ENCODE measurements at regions not wholly inside any gene's neighbourhood (a gene's known extent, or its start where the extent isn't known, plus 50 kb on each side); places are given as distances from the start of the nearest gene placed in this dataset.

GRCh38 chr6:167525774-167526173 lies 200.9 kb downstream of the TTLL2 start:
- H3K4me3 Mint-ChIP-seq = no peak overlapping the region
- no peaks in the 10 kb centered on the region for H3K9me3 Mint-ChIP-seq
- no peaks in the 10 kb centered on the region for H3K4me1 Mint-ChIP-seq
- H3K36me3 Mint-ChIP-seq (ENCODE audit: low read depth) = no peaks in the 10 kb centered on the region
- no peaks in the 10 kb centered on the region for H3K27me3 Mint-ChIP-seq
- DNase-seq = no peak
- intact Hi-C loops (cut with micrococcal nuclease) = no loop called here
- H3K27ac Mint-ChIP-seq = no peak overlapping the region

- Mint-ChIP-seq H3K27me3 (no peaks in the 10 kb centered on the region), H3K27ac (no peak overlapping the region), H3K4me3 (no peak overlapping the region), H3K9me3 (no peaks in the 10 kb centered on the region), H3K4me1 (no peaks in the 10 kb centered on the region), H3K36me3 (ENCODE audit: low read depth) (no peaks in the 10 kb centered on the region)
- DNase-seq = no peak
- intact Hi-C loops (cut with micrococcal nuclease) = no loop called here
These were observed 201.8 kb downstream of the TTLL2 start for GRCh38 chr6:167526465-167527368.

GRCh38 chr6:167528239-167528638 lies 203.4 kb downstream of the TTLL2 start:
- Mint-ChIP-seq H3K36me3 (ENCODE audit: low read depth) (no peaks in the 10 kb centered on the region), H3K9me3 (no peaks in the 10 kb centered on the region), H3K4me3 (no peak overlapping the region), H3K27me3 (no peaks in the 10 kb centered on the region), H3K4me1 (no peaks in the 10 kb centered on the region), H3K27ac (no peak overlapping the region)
- intact Hi-C loops (cut with micrococcal nuclease) = no loop called here
- DNase-seq = no peak

- H3K4me3 Mint-ChIP-seq = no peak overlapping the region
- H3K27me3 Mint-ChIP-seq = no peaks in the 10 kb centered on the region
- no peaks in the 10 kb centered on the region for H3K36me3 Mint-ChIP-seq (ENCODE audit: low read depth)
- no peaks in the 10 kb centered on the region for H3K4me1 Mint-ChIP-seq
- no peak overlapping the region for H3K27ac Mint-ChIP-seq
- H3K9me3 Mint-ChIP-seq = no peaks in the 10 kb centered on the region
- intact Hi-C loops (cut with micrococcal nuclease) = no loop called here
- DNase-seq = no peak
These were observed 204.1 kb downstream of the TTLL2 start for GRCh38 chr6:167528976-167529375.

- no peaks in the 10 kb centered on the region for H3K4me1 Mint-ChIP-seq
- H3K27ac Mint-ChIP-seq = no peak overlapping the region
- no peak overlapping the region for H3K4me3 Mint-ChIP-seq
- H3K9me3 Mint-ChIP-seq = no peaks in the 10 kb centered on the region
- no peak for DNase-seq
- intact Hi-C loops (cut with micrococcal nuclease) = no loop called here
- H3K36me3 Mint-ChIP-seq (ENCODE audit: low read depth) = no peaks in the 10 kb centered on the region
- H3K27me3 Mint-ChIP-seq = no peaks in the 10 kb centered on the region
These were observed 204.8 kb downstream of the TTLL2 start for GRCh38 chr6:167529444-167530335.

GRCh38 chr6:167530951-167531350 lies 206.1 kb downstream of the TTLL2 start:
- H3K36me3 Mint-ChIP-seq (ENCODE audit: low read depth) = no peaks in the 10 kb centered on the region
- no peaks in the 10 kb centered on the region for H3K9me3 Mint-ChIP-seq
- no peak overlapping the region for H3K27ac Mint-ChIP-seq
- DNase-seq = no peak
- H3K4me3 Mint-ChIP-seq = no peak overlapping the region
- intact Hi-C loops (cut with micrococcal nuclease) = no loop called here
- no peaks in the 10 kb centered on the region for H3K27me3 Mint-ChIP-seq
- no peaks in the 10 kb centered on the region for H3K4me1 Mint-ChIP-seq

GRCh38 chr6:167532410-167533288 lies 207.8 kb downstream of the TTLL2 start:
- Mint-ChIP-seq H3K4me1 (no peaks in the 10 kb centered on the region), H3K27ac (no peak overlapping the region), H3K27me3 (no peaks in the 10 kb centered on the region), H3K4me3 (no peak overlapping the region), H3K9me3 (no peaks in the 10 kb centered on the region), H3K36me3 (ENCODE audit: low read depth) (no peaks in the 10 kb centered on the region)
- intact Hi-C loops (cut with micrococcal nuclease) = no loop called here
- DNase-seq = no peak

GRCh38 chr6:167533851-167534250 lies 209.0 kb downstream of the TTLL2 start:
- DNase-seq = no peak
- Mint-ChIP-seq H3K27me3 (no peaks in the 10 kb centered on the region), H3K27ac (no peak overlapping the region), H3K36me3 (ENCODE audit: low read depth) (no peaks in the 10 kb centered on the region), H3K9me3 (no peaks in the 10 kb centered on the region), H3K4me3 (no peak overlapping the region), H3K4me1 (no peaks in the 10 kb centered on the region)
- intact Hi-C loops (cut with micrococcal nuclease) = no loop called here

- intact Hi-C loops (cut with micrococcal nuclease) = no loop called here
- DNase-seq = no peak
- no peak overlapping the region for H3K4me3 Mint-ChIP-seq
- no peaks in the 10 kb centered on the region for H3K4me1 Mint-ChIP-seq
- H3K27me3 Mint-ChIP-seq = no peaks in the 10 kb centered on the region
- H3K27ac Mint-ChIP-seq = no peak overlapping the region
- H3K9me3 Mint-ChIP-seq = no peaks in the 10 kb centered on the region
- no peaks in the 10 kb centered on the region for H3K36me3 Mint-ChIP-seq (ENCODE audit: low read depth)
These were observed 212.9 kb downstream of the TTLL2 start for GRCh38 chr6:167537816-167538215.

- intact Hi-C loops (cut with micrococcal nuclease) = no loop called here
- no peaks in the 10 kb centered on the region for H3K9me3 Mint-ChIP-seq
These were observed 213.9 kb downstream of the TTLL2 start for GRCh38 chr6:167538746-167539145.

GRCh38 chr6:167540796-167541195 lies 215.9 kb downstream of the TTLL2 start:
- Mint-ChIP-seq H3K9me3 (no peaks in the 10 kb centered on the region), H3K4me1 (no peaks in the 10 kb centered on the region), H3K27me3 (no peaks in the 10 kb centered on the region), H3K27ac (no peak overlapping the region), H3K36me3 (ENCODE audit: low read depth) (no peaks in the 10 kb centered on the region), H3K4me3 (no peak overlapping the region)
- intact Hi-C loops (cut with micrococcal nuclease) = no loop called here
- DNase-seq = no peak

More at GRCh38 chr6:167538746-167539145, 213.9 kb downstream of the TTLL2 start:
- Mint-ChIP-seq H3K27me3 (no peaks in the 10 kb centered on the region), H3K27ac (no peak overlapping the region), H3K36me3 (ENCODE audit: low read depth) (no peaks in the 10 kb centered on the region), H3K4me3 (no peak overlapping the region), H3K4me1 (no peaks in the 10 kb centered on the region)
- no peak for DNase-seq

- intact Hi-C loops (cut with micrococcal nuclease) = no loop called here
- H3K27me3 Mint-ChIP-seq = no peaks in the 10 kb centered on the region
These were observed 216.7 kb downstream of the TTLL2 start for GRCh38 chr6:167541544-167541943.

GRCh38 chr6:167543602-167544497 lies 219.0 kb downstream of the TTLL2 start:
- H3K9me3 Mint-ChIP-seq = no peaks in the 10 kb centered on the region

More at GRCh38 chr6:167541544-167541943, 216.7 kb downstream of the TTLL2 start:
- Mint-ChIP-seq H3K27ac (no peak overlapping the region), H3K4me3 (no peak overlapping the region), H3K36me3 (ENCODE audit: low read depth) (no peaks in the 10 kb centered on the region), H3K9me3 (no peaks in the 10 kb centered on the region), H3K4me1 (no peaks in the 10 kb centered on the region)
- DNase-seq = no peak

More at GRCh38 chr6:167543602-167544497, 219.0 kb downstream of the TTLL2 start:
- Mint-ChIP-seq H3K4me3 (no peak overlapping the region), H3K27me3 (no peaks in the 10 kb centered on the region), H3K27ac (no peak overlapping the region), H3K36me3 (ENCODE audit: low read depth) (no peaks in the 10 kb centered on the region), H3K4me1 (no peaks in the 10 kb centered on the region)
- no peak for DNase-seq
- intact Hi-C loops (cut with micrococcal nuclease) = no loop called here
